ENCODE measurements at regions not wholly inside any gene's neighbourhood (a gene's known extent, or its start where the extent isn't known, plus 50 kb on each side); places are given as distances from the start of the nearest gene placed in this dataset.

- no peak for DNase-seq (ENCODE audit: low read depth, low spot score)
Observed at GRCh38 chr4:84441758-84442377, 57.2 kb downstream of the NKX6-1 start.

DNA sequence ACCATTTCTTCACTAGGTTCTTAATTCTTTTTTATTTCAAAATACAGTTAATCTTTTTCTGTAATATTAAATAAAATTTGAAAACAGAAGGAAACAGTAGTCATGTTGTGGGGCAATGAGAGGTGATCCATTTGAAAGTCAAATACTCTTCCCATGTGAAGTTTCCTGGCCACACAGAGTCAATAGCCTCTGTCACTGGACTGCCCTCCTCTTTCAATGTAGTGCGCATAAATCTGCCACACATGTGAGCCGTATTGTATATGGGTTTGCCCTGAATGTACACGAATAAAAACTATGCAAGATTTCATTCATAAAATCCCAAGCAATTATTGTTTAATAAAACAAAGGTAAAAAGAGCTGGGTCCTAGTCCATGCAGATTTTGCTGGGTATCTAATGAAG is 59.1 kb downstream of the NKX6-1 start:
- no peak for DNase-seq (ENCODE audit: low read depth, low spot score)

GRCh38 chr4:84436812-84437211 is 62.3 kb downstream of the NKX6-1 start:
- DNase-seq (ENCODE audit: low read depth, low spot score) = no peak

DNA sequence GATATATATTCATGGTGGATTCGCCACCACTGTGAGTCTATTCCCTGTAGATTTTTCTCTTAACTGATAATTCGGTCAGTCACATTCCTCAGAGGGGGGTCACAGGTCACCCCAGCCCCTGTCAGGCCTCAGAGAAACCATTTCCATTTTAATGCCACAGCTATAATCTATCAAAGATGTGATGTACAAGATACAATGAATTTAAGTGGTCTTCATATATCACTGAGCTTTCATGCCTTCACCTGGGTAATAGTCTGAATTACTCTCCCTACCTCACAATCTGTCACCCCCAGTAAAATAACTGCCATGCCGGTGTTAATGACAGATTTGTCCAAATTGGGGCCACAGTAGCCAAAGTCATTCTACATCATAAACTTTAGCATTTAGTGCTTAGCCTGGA is 64.7 kb downstream of the NKX6-1 start:
- DNase-seq (ENCODE audit: low read depth, low spot score) = no peak

DNA sequence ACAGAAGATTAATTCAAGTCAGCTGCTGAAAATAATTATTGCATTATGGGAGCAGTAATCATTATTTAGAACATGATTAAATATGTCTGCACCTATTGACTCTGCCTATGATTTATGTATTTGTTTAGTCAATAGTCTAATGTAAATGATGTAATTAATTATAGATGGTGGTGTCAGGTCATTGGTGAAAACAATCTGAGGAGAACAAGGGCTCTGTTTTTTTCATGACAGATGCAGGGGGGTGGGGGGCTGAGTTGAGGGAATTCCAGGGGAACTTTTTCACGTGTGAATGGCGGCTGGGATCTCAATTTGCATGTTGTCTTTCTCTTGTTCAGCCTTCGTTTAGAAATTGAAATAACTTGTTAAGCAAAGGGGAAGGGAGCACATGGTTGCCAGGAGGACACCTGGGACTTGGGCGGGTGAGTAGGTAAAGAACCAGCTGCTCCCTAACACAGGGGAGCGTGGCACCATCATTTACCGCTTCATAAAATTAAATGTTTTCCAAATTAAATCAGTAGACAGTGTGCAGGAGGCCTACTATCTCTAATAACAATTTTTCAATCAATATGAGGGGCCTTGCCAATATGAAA is 65.4 kb downstream of the NKX6-1 start:
- no peak for DNase-seq (ENCODE audit: low read depth, low spot score)

- no peak for DNase-seq (ENCODE audit: low read depth, low spot score)
Observed at GRCh38 chr4:84432713-84433112, 66.4 kb downstream of the NKX6-1 start.

- no peak for DNase-seq (ENCODE audit: low read depth, low spot score)
Observed at GRCh38 chr4:84420608-84421007, 78.5 kb downstream of the NKX6-1 start.

- DNase-seq (ENCODE audit: low read depth, low spot score) = no peak
Observed at GRCh38 chr4:84419201-84419600, 79.9 kb downstream of the NKX6-1 start.

- DNase-seq (ENCODE audit: low read depth, low spot score) = no peak
Observed at GRCh38 chr4:84417997-84418709, 80.9 kb downstream of the NKX6-1 start.

GRCh38 chr4:84413976-84414375 is 85.1 kb downstream of the NKX6-1 start:
- no peak for DNase-seq (ENCODE audit: low read depth, low spot score)

GRCh38 chr4:84413480-84413879 is 85.6 kb downstream of the NKX6-1 start:
- DNase-seq (ENCODE audit: low read depth, low spot score) = no peak

DNA sequence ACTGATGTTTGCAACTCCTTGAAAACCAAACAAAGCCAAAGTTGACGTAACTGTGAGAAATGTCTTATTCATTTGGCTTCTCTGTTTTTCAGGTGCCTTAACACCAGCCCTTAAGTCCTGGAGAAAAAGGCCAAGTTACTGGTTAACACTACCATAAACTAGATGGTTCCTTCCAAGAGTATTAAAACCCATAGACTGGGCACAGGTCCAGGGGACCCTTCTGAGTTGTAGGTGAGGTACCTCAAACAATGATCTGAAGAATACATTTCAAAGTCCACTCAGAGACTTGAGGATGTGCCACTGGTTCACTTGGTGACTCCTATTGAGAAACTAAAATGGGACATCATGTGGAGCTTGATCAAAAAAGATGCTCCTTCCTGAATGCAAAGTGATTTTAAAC is 87.0 kb downstream of the NKX6-1 start:
- no peak for DNase-seq (ENCODE audit: low read depth, low spot score)

DNA sequence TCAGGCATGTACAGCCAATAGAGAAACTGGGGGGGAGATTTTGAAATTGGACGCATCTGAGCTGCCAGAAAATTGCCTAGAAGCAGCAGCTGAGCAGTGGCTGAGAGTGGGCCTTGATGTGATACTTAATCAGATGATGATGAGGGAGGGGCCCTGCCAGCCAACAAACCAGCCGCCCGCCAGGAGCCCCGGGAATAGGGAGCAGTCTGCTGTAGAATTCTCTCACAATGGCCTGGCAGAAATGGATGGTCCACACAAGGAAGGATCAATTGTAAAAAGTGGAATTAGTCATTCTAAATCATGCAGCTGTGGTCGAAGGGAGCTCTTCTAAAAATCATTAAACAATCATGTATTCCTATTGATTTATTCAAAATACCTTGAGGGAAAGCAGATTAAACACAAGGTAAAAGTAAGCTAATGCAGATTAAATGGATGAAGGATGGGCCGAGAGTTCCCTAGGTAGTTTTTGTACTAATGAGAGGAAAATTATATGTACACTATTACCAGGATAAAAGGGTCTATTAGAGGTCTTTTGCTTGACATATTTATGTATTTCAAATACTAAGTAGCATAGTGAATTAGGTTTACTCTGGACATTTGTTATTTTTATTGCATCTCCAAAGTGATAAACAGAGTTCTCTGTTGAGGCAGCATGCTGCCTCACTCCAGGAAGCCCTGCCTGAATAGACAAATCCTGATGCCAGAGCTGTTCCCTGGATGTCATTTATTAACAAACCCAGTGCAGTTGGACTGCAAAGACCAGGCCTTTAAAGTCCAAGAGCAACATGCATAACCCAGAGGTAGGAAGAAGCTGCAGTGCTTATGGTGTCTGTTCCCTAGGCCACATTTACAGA is 91.3 kb downstream of the NKX6-1 start:
- DNase-seq (ENCODE audit: low read depth, low spot score) = no peak

- peak; percentile 15 for DNase-seq (ENCODE audit: low read depth, low spot score)
Observed at GRCh38 chr4:84403656-84404055, 95.4 kb downstream of the NKX6-1 start.

DNA sequence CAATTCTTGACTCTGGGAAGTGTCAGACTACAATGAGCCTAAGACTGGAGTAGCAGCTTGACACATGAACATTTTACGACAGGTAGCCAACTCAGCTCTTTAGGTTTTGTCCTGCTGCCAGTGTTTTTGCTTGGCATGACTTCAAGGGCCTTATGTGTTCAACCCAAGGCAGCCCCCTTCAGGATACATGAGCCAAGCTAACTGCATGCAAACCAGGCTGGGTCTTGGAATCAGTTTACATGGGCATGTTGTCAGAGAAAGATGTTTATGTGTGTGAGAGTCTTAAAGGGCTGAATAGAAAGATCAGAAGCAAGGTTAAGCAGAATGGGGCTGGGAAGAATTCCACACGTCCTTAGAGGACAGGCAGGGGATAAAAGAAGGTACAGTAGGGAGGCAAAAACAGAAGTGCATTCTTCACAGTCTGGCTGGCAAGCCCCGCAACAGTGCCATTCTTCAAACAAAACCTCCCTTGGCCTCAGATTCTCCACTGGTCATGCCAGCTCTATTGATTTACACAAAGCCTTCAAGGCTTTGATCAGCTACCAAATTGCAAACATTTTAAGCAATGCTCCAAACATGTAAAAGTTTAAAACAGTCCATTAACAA is 97.3 kb downstream of the NKX6-1 start:
- peak; percentile 3 for DNase-seq (ENCODE audit: low read depth, low spot score)

DNA sequence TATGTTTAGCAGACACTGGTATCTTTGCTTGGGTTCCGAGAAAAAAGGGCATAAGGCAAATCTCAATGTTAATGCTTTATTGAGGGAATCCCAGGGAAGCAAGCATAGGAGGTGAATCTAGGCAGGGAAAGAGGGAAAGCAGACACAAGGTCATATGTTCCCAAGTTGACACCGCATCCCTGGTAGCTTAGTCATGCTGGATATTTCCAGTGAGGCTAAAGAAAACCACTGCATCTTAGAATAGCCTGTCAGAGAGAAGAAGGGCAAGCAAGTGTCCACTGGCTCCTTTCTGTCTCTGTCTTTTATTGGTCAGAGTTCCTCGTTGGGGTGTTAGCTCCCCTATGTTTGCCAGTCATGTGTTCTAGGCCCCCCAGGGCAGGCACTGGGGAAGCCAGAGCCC is 104.7 kb downstream of the NKX6-1 start:
- peak; percentile 1 for DNase-seq (ENCODE audit: low read depth, low spot score)

- DNase-seq (ENCODE audit: low read depth, low spot score) = no peak
Observed at GRCh38 chr4:84392951-84393590, 106.0 kb downstream of the NKX6-1 start.

DNA sequence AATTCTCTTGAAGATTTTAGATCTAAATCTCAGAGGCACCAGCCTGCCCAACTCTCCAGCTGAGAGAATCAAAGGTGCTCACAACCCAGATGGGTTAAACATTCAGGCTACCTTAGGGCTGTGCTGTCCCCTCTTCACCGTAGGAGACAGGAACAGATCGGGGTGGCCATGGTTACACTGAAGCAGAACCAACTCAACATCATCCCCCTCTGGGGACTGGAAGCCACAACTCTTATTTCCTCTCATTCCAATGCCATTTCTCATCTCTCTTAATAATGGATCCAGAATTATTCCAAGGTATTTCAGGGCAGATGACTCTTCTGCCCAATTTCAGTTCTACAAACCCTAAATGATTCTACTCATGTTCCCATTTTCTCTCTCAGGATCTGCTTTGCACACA is 109.7 kb downstream of the NKX6-1 start:
- peak; percentile 26 for DNase-seq (ENCODE audit: low read depth, low spot score)

DNA sequence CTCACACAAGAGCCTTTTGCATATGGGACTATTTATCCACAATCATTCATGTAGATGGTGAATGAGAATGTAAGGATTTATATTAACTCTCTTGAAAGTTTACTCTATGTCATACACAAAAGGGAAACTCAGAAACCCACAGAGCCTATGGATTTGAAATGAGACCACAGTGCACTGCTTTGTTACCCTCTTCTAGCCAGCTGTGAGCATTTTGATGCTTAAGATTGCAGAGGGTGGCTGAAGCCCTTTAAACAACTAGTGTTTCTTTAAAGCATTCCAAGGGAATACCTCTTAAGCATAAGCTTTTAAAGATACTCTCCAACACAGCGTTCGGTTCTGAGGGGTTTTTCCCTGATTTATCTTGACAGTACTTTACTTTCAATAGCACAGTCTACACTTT is 113.9 kb downstream of the NKX6-1 start:
- no peak for DNase-seq (ENCODE audit: low read depth, low spot score)

GRCh38 chr4:84384801-84385200 is 114.3 kb downstream of the NKX6-1 start:
- no peak for DNase-seq (ENCODE audit: low read depth, low spot score)

- DNase-seq (ENCODE audit: low read depth, low spot score) = no peak
Observed at GRCh38 chr4:84381759-84382158, 117.3 kb downstream of the NKX6-1 start.

Data from astrocyte of the hippocampus (primary cell).